A673 (cell line): ENCODE measurements at regions not wholly inside any gene's neighbourhood (a gene's known extent, or its start where the extent isn't known, plus 50 kb on each side); places are given as distances from the start of the nearest gene placed in this dataset.
"Not testable (repeated sequence)": the region's sequence is repeated elsewhere in the genome, so short reads cannot be mapped to it uniquely, and the experiment has no call there.

Experiments
- BruUV-seq: library from RNA; stranded (reverse); fragments of 400-500 nt; replicated peaks from 2 replicates; lab custom pipeline; 2021; lab: Mats Ljungman, UMichigan
- CTCF ChIA-PET: fragments of 300-600 bp; sonication (Branson Sonifier 250); formaldehyde crosslinking; loops from one replicate; lab custom pipeline; 2022; ENCODE audit warnings: antibody characterized with exemption; lab: Charles Lee
- POLR2A ChIA-PET: fragments of 300-600 bp; sonication (Branson Sonifier 250); formaldehyde crosslinking; loops from one replicate; lab custom pipeline; 2022; ENCODE audit warnings: antibody characterized with exemption; ENCODE audit not compliant: low non-redundant PET; lab: Charles Lee
- DNase-seq: peaks from one replicate; pipeline ENCODE4 v3.0.0-alpha.2; 2015; ENCODE audit warnings: low spot score
- H3K27ac ChIP-seq: fragments of 200-600 bp; sonication (generic); 2 replicates; pipeline ENCODE4 v1.5.1; 2016; ENCODE audit warnings: mixed run types, low read depth, mild to moderate bottlenecking, mixed read lengths, antibody characterized with exemption, low read length; ENCODE audit not compliant: poor library complexity, severe bottlenecking
- H3K27me3 ChIP-seq: fragments of 200-600 bp; sonication (generic); replicated peaks from 2 replicates; pipeline ENCODE4 v1.6.1; 2017; ENCODE audit warnings: mixed run types, low read depth, mild to moderate bottlenecking, mixed read lengths, antibody characterized with exemption, low read length; ENCODE audit not compliant: insufficient read depth, poor library complexity
- H3K36me3 ChIP-seq: fragments of 200-600 bp; sonication (generic); 2 replicates; pipeline ENCODE4 v1.6.1; 2016; ENCODE audit warnings: mixed run types, mild to moderate bottlenecking, mixed read lengths, antibody characterized with exemption, low read length; ENCODE audit not compliant: insufficient read depth, poor library complexity, severe bottlenecking
- H3K4me1 ChIP-seq: fragments of 200-600 bp; sonication (generic); 2 replicates; pipeline ENCODE4 v1.6.1; 2017; ENCODE audit warnings: mixed run types, mild to moderate bottlenecking, mixed read lengths, antibody characterized with exemption, low read length; ENCODE audit not compliant: insufficient read depth, poor library complexity, severe bottlenecking
- H3K4me3 ChIP-seq: fragments of 200-600 bp; sonication (generic); 2 replicates; pipeline ENCODE4 v1.5.1; 2016; ENCODE audit warnings: low read depth, mixed run types, mild to moderate bottlenecking, mixed read lengths, low read length; ENCODE audit not compliant: poor library complexity, severe bottlenecking
- H3K9me3 ChIP-seq: fragments of 200-600 bp; sonication (generic); 2 replicates; pipeline ENCODE4 v1.6.1; 2016; ENCODE audit warnings: mixed run types, low read depth, mild to moderate bottlenecking, mixed read lengths, antibody characterized with exemption, low read length; ENCODE audit not compliant: poor library complexity, severe bottlenecking
- EZH2 ChIP-seq: fragments of 200-600 bp; sonication (generic); IDR thresholded peaks from 2 replicates; pipeline ENCODE4 v1.6.1; 2017; ENCODE audit warnings: borderline replicate concordance, low read depth, mild to moderate bottlenecking, mixed read lengths, antibody characterized with exemption, low read length; ENCODE audit not compliant: poor library complexity, severe bottlenecking
- intact Hi-C: fragments of 100-400 bp; cut with micrococcal nuclease; formaldehyde crosslinking; loops from one replicate; pipeline ENCODE4 v1.10.0; 2022; ENCODE audit not compliant: unreplicated experiment
- TF ChIP-seq, protein P1 (sequence below): fragments of 300-800, 200-600 bp; sonication (generic); conservative IDR thresholded peaks from 2 replicates; pipeline ENCODE4 v1.5.1; 2017; ENCODE audit warnings: low read depth, mild to moderate bottlenecking, antibody characterized with exemption, low read length, moderate library complexity, mixed read lengths

GRCh38 chr2:235225261-235225660, 268.6 kb upstream of the AGAP1 start:
- ChIA-PET POLR2A (no interaction called here), CTCF (no interaction called here)
- DNase-seq: no peak
- no peaks in the 10 kb centered on the region for H3K27me3 ChIP-seq
- H3K9me3 ChIP-seq: peaks cover 3% of the 10 kb centered on the region
- H3K4me3 ChIP-seq: no peak overlapping the region
- peaks cover 20% of the 10 kb centered on the region for H3K4me1 ChIP-seq
- no peak overlapping the region for H3K27ac ChIP-seq
- BruUV-seq: no TSS peak
- H3K36me3 ChIP-seq: no peaks in the 10 kb centered on the region
- TF ChIP-seq, protein P1, sequence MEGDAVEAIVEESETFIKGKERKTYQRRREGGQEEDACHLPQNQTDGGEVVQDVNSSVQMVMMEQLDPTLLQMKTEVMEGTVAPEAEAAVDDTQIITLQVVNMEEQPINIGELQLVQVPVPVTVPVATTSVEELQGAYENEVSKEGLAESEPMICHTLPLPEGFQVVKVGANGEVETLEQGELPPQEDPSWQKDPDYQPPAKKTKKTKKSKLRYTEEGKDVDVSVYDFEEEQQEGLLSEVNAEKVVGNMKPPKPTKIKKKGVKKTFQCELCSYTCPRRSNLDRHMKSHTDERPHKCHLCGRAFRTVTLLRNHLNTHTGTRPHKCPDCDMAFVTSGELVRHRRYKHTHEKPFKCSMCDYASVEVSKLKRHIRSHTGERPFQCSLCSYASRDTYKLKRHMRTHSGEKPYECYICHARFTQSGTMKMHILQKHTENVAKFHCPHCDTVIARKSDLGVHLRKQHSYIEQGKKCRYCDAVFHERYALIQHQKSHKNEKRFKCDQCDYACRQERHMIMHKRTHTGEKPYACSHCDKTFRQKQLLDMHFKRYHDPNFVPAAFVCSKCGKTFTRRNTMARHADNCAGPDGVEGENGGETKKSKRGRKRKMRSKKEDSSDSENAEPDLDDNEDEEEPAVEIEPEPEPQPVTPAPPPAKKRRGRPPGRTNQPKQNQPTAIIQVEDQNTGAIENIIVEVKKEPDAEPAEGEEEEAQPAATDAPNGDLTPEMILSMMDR: no peak
- TF ChIP-seq EZH2: no peak
- intact Hi-C loops: no loop called here

GRCh38 chr2:235227590-235227989, 266.3 kb upstream of the AGAP1 start:
- H3K36me3 ChIP-seq: no peaks in the 10 kb centered on the region
- no peaks in the 10 kb centered on the region for H3K27me3 ChIP-seq
- H3K27ac ChIP-seq: no peak overlapping the region
- POLR2A ChIA-PET: no interaction called here
- TF ChIP-seq, protein P1: no peak
- TF ChIP-seq EZH2: no peak
- BruUV-seq: no TSS peak
- intact Hi-C loops: no loop called here
- H3K4me3 ChIP-seq: no peak overlapping the region
- CTCF ChIA-PET: no interaction called here
- peaks cover 3% of the 10 kb centered on the region for H3K9me3 ChIP-seq
- peaks cover 40% of the 10 kb centered on the region for H3K4me1 ChIP-seq
- no peak for DNase-seq

DNA sequence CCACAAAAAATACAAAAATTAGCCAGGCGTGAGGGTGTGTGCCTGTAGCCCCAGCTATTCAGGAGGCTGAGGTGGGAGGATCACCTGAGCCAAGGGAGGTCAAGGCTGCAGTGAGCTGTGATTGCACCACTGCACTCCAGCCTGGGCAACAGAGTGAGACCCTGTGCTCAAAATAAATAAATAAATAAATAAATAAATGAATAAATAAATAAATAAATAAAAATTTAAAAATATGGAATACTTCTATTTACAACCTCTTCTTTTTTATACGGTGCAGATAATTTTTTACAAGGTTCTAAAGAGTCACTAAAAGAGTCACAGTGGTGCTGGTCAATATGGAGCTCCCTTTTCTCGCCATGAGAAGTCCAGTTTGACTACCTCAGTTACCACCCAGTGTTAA, 265.4 kb upstream of the AGAP1 start:
- H3K27me3 ChIP-seq, H3K9me3 ChIP-seq, H3K27ac ChIP-seq, H3K36me3 ChIP-seq, DNase-seq, CTCF ChIA-PET, POLR2A ChIA-PET, H3K4me3 ChIP-seq, intact Hi-C loops, BruUV-seq: not testable (repeated sequence)
- peaks cover 41% of the 10 kb centered on the region for H3K4me1 ChIP-seq

GRCh38 chr2:235229236-235229635, 264.6 kb upstream of the AGAP1 start:
- Histone ChIP-seq H3K9me3 (no peaks in the 10 kb centered on the region), H3K36me3 (no peaks in the 10 kb centered on the region), H3K4me1 (peaks cover 41% of the 10 kb centered on the region), H3K27ac (no peak overlapping the region), H3K27me3 (no peaks in the 10 kb centered on the region), H3K4me3 (no peak overlapping the region)
- intact Hi-C loops: no loop called here
- no peak for TF ChIP-seq EZH2
- TF ChIP-seq, protein P1: no peak
- ChIA-PET CTCF (no interaction called here), POLR2A (no interaction called here)
- DNase-seq: no peak
- no TSS peak for BruUV-seq
